ENCODE measurements at regions not wholly inside any gene's neighbourhood (a gene's known extent, or its start where the extent isn't known, plus 50 kb on each side); places are given as distances from the start of the nearest gene placed in this dataset.

- no peak for DNase-seq
Observed at GRCh38 chr2:217749008-217749407, 253.8 kb downstream of the TNS1 start.

- no peak for DNase-seq
Observed at GRCh38 chr2:217746808-217747207, 256.0 kb downstream of the TNS1 start.

DNA sequence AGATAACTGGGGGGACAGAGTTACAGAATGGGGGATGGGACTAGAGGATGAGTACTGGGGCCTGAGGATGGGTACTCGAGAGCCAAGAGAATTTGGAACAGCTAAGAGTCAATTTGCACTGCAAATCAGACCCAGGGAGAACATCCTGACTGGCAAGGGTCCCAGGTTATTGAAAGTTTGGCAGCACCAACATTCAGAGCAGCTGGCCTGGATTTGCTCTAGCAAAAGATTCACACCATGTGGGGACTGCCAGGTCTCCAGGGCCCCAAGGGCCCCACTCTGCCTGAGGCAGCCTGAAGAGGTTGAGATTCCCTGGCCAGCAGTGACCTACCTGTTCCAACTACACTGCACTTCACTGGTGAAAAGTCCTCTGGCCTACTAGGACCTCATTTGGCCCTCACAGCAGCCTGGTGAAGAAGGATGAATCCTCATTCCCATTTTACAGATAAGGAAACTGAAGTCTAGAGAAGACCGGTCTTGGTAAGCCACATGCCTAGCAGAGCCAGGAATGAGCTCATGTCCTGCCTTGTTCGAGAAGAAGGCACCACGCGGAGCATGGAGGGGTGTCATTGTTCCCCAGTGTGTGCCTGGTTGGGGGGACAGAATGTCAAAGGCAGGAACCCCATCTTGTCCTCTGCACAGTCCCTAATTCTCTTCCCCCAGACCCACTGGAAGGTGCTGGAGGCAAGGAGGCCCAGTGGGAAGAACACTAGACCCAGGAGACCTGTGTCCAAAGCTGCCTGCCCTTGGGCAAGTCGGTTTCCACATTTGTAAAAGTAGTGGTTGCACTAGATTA is 258.6 kb downstream of the TNS1 start:
- no peak for DNase-seq

- DNase-seq, result no peak
Observed at GRCh38 chr2:217743407-217743806, 259.4 kb downstream of the TNS1 start.

GRCh38 chr2:217742841-217743240 is 260.0 kb downstream of the TNS1 start:
- no peak for DNase-seq

- DNase-seq, result no peak
Observed at GRCh38 chr2:217742276-217742675, 260.5 kb downstream of the TNS1 start.

- no peak for DNase-seq
Observed at GRCh38 chr2:217741381-217741955, 261.3 kb downstream of the TNS1 start.

DNA sequence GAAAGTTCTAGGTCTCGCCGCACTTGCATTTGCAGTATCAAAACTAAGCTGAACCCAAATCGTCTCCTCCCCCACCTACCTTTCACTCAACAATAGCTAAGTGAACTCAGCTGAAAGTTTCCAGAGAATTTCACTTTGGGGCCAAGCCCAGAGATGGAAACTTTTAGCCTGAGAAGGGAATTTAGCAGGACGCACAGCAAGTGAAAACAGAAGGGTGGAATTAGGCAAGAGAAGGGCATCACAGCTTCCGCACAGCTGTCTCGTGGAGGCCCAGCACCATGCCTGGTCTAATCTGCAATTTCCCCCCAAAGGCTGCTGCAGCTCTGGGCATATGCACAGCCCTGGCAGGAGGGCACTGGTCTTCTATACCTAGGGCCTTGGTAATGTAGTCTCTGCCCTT is 262.0 kb downstream of the TNS1 start:
- DNase-seq, result no peak

- no peak for DNase-seq
Observed at GRCh38 chr2:217740178-217740577, 262.6 kb downstream of the TNS1 start.

DNA sequence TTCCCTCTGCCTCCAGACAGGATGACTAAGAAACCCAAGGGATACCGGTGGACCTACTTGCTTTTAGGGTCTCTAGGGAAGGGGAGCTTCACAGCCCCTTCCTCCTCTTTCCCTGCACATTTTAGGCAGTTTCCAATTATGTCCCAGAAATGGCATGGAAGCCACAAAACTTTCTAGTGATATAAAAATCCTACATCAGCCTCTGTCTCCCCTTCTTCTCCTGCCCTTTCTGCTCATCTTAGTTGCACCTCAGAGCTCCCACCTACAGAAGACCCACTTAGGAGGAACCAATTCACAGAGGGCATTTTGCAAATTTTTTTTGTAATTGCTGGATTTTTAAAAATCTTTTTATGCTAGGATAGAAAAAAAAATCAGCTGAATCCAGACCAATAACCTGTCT is 263.1 kb downstream of the TNS1 start:
- no peak for DNase-seq

GRCh38 chr2:217738061-217738460 is 264.7 kb downstream of the TNS1 start:
- no peak for DNase-seq

GRCh38 chr2:217736776-217737550 is 265.8 kb downstream of the TNS1 start:
- DNase-seq, result no peak

DNA sequence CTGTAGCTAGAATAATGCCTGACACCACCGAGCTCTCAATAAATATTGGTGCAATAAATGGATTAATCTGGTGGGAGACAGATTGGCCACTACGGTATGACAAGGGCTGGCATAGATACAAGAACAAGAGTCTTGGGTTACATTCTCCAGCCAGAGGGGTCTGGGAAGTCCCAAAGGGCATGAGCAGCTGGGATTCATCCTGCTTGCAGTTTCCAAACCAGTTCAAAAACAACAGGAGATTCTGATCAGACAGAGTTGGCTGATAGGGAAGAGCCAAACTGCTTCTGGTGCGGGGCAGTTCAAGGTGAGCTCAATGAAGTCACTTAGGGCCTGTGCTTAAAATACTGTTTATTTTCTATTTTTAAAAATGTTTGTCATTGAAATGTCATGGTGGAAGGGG is 266.9 kb downstream of the TNS1 start:
- no peak for DNase-seq

DNA sequence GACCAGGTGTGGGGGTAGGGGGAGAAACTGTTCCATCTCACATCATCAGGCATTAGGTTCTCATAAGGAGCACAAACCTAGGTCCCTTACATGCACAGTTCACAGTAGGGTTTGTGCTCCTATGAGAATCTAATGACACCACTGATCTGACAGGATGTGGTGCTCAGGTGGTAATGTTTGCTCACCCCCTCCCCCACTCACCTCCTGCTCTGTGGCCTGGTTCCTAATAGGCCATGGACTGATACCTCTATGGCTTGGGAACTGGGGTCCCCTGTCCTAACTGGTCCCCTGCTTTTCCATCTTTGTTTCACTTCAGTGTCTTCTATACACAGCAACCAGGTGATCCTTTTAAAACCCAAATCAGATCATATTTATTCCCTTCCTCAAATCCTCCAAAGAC is 267.8 kb downstream of the TNS1 start:
- DNase-seq, result peak; percentile 5

DNA sequence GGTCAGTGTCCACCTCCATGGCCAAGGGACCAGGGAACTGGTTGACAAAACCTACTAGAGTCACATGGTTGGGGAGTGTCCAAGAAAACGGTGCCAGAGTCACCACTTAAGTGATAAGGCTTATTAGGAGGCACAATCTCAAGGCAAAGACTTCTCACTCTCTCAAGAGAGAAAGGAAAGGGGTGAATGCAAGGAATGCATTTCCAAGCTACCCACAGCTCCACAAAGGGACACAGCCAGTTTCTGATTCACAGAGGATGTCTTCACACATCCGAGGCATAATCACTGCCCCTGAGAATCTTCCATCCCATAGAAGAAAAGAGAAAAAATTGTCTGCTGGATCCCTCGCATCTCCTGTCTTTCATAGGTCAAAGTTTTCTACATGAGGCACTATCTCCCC is 269.3 kb downstream of the TNS1 start:
- no peak for DNase-seq

- no peak for DNase-seq
Observed at GRCh38 chr2:217732992-217733391, 269.8 kb downstream of the TNS1 start.

DNA sequence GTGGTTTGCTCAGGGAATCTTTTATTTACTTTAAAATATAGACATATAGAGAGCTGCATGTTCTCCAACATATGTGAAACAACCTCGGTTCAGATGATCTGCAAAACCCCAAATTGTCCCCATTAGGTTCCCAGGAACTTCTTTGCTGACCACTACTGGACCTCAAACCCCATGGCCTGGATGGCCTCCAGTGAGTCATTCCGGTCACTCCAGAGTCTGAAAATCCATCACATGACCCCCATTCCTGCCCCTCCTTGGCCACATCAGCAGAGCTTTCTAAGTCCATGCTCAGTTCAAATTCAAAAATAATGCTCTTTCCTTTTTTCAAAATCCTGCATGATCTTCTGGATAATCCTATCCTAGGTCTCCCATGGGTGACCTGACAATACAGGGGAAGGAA is 271.0 kb downstream of the TNS1 start:
- no peak for DNase-seq

DNA sequence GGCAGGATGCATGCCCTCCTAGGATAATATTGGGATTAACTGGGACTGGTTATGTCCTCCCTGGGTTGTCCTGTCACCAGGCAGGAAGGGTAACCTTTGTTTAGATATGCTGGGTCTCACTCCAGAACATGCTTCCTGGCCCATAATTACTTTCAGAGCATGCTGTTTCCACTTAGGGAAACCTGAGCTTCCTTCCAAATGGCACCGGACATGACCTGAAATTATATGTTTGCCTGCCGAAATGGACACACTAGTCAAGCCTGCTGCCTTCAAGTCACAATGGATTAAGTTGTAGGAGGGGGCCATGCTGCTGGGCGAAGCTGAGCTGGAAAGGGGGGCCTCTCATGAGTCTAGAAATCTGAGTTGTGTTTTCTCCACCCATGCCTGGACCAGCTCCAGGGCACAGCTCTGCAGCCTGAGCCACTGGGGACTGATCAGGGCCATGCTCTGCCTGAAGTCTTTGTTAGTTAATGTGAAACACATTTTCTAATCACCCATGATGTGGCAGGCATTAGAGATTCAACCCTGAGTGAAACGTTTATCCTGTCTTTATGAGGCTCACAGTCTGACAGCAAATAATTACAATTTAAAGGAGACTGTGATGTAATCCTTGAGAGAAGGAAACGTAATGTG is 273.3 kb downstream of the TNS1 start:
- no peak for DNase-seq

DNA sequence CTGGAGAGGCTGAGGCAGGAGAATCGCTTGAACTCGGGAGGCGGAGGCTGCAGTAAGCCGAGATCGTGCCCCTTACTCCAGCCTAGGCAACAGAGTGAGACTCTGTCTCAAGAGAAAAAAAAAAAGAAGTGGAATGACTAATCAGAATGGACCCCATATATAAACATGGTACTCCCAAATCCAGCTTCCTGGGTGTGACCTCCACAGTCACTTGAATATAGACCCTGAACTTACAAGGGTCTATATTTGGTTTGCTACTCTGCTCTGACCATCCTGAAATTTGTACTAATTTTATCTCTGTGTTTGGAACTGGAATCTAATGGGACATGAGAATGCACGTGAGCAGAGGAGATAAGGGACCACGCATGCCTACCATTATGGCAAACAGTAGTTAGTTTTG is 275.0 kb downstream of the TNS1 start:
- no peak for DNase-seq

GRCh38 chr2:217725409-217725808 is 277.4 kb downstream of the TNS1 start:
- no peak for DNase-seq

DNA sequence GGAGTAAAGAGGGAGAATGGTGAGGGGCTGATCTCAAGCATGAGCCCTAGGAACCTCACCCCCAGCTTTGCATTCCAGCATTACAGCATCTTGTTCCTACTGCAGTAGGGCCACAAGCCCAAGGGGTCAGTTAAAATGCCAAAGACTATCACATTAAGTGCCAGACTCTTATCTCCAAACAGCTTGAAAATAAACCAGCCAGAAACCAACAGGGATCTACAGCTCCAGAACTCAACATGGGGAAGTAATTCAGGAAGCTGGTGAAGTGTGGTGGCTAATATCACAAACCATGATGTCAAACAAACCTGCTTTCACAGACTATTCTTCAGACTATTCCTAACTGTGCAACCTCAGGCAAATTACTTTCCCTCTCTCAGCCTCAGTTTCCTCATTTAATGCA is 278.3 kb downstream of the TNS1 start:
- DNase-seq, result no peak

- DNase-seq, result no peak
Observed at GRCh38 chr2:217723981-217724380, 278.8 kb downstream of the TNS1 start.

DNA sequence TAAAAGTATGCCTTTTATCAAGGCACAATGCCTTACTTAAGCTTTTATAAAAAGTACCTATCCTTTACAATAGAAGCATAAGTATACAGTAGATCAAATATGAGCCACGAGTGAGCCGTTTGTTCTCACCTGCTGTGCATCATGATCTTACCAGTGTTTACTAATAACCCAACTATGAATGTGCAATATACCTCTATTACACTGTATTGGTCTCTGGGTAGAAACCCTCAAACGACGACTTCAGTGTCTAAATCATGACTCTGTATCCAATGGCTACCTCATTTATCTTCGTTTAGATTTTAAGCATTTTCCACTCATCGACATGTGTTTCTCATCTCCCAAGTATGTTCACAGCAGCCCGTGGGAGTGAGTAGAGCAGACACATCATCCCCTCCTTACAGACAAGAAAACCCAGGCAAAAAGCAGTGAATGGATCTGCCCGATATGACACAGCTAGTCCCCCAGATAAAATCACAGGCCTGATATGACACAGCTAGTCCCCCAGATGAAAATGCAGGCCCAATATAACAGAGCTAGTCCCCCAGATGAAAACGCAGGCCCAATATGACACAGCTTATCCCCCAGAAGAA is 279.8 kb downstream of the TNS1 start:
- no peak for DNase-seq

Measured in CD4-positive, alpha-beta T cell treated with Interleukin-10 for 1 hour (primary cell).